ENCODE measurements at regions not wholly inside any gene's neighbourhood (a gene's known extent, or its start where the extent isn't known, plus 50 kb on each side); places are given as distances from the start of the nearest gene placed in this dataset.

DNA sequence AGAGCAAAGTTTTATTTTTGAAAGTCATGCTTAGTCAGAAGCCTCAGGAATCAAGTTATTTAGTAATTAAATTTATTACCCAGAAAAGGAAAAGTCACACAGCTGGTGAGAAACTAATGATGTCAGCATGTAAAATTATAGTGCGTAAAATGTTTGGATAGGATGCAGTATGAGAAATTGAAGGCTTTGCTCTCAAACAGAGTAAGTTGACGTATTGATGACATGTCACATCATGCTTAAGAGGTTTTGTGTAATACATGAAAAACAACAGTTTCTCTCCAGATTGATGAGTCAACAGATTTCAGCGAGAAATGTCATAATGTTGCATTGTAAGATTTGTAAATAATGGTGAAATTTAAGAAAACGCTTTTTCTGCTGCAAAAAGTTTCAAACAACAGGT lies 769.8 kb downstream of the METTL15 start:
- TF ChIP-seq, protein P1, sequence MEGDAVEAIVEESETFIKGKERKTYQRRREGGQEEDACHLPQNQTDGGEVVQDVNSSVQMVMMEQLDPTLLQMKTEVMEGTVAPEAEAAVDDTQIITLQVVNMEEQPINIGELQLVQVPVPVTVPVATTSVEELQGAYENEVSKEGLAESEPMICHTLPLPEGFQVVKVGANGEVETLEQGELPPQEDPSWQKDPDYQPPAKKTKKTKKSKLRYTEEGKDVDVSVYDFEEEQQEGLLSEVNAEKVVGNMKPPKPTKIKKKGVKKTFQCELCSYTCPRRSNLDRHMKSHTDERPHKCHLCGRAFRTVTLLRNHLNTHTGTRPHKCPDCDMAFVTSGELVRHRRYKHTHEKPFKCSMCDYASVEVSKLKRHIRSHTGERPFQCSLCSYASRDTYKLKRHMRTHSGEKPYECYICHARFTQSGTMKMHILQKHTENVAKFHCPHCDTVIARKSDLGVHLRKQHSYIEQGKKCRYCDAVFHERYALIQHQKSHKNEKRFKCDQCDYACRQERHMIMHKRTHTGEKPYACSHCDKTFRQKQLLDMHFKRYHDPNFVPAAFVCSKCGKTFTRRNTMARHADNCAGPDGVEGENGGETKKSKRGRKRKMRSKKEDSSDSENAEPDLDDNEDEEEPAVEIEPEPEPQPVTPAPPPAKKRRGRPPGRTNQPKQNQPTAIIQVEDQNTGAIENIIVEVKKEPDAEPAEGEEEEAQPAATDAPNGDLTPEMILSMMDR (IDR thresholded peaks at IDR 0.05): no peak
- TF ChIP-seq EZH2 (IDR thresholded peaks at IDR 0.05; ENCODE audit: borderline replicate concordance, insufficient read depth, low read depth, low read length, poor library complexity, severe bottlenecking): no peak

Measured in B cell (primary cell).